NT2/D1 (cell line): ENCODE measurements at regions not wholly inside any gene's neighbourhood (a gene's known extent, or its start where the extent isn't known, plus 50 kb on each side); places are given as distances from the start of the nearest gene placed in this dataset.
"Not testable (repeated sequence)": the region's sequence is repeated elsewhere in the genome, so short reads cannot be mapped to it uniquely, and the experiment has no call there.

Experiments
- DNase-seq: peaks from one replicate; pipeline ENCODE4 v3.0.0-alpha.2; 2011; ENCODE audit warnings: low read depth, low spot score
- H3K27me3 ChIP-seq: 2 replicates; pipeline ENCODE4 v1.6.0; 2011; ENCODE audit warnings: mild to moderate bottlenecking; ENCODE audit not compliant: insufficient read length, insufficient read depth
- H3K36me3 ChIP-seq: 2 replicates; pipeline ENCODE4 v1.6.1; 2011; ENCODE audit warnings: mild to moderate bottlenecking, low read length, mixed read lengths; ENCODE audit not compliant: insufficient read depth, insufficient read length
- H3K4me1 ChIP-seq: 2 replicates; pipeline ENCODE4 v1.5.1; 2011; ENCODE audit not compliant: insufficient read depth, insufficient read length
- H3K4me3 ChIP-seq: 2 replicates; pipeline ENCODE4 v1.5.1; 2011; ENCODE audit warnings: low read depth; ENCODE audit not compliant: insufficient read length
- H3K9ac ChIP-seq: 2 replicates; pipeline ENCODE4 v1.6.0; 2011; ENCODE audit warnings: low read depth; ENCODE audit not compliant: insufficient read length
- H3K9me3 ChIP-seq: 2 replicates; pipeline ENCODE4 v1.5.1; 2011; ENCODE audit warnings: mild to moderate bottlenecking, low read length; ENCODE audit not compliant: insufficient read depth
- SUZ12 ChIP-seq: IDR thresholded peaks from 2 replicates; pipeline ENCODE4 v1.6.1; 2011; ENCODE audit not compliant: insufficient read length, insufficient read depth; ENCODE audit errors: extremely low read depth
- YY1 ChIP-seq: IDR thresholded peaks from 2 replicates; pipeline ENCODE4 v1.6.1; 2011; ENCODE audit not compliant: insufficient read length, insufficient read depth
- ZNF274 ChIP-seq: IDR thresholded peaks from 2 replicates; pipeline ENCODE4 v1.6.1; 2011; ENCODE audit warnings: mild to moderate bottlenecking, low read depth, low read length

DNA sequence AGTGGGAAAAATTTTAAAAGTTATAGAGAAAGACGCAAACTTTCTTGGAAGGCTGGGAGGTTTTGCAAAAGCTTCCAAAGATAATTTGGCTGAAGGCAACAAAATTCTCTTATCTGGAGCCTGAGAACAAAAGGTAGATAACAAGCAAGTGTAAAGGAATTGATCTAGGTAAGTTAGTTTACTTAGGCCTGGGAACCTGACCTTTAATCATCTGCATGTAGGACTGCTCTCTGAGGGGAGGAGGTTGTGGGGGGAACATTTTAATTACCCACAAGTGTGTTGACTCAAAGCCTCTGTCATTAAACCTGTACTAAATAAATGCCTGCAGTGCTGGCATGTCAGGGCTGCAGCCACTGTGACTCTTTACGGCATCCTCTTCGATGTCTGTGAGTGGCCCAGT lies 532.3 kb upstream of the SLITRK5 start:
- H3K27me3 ChIP-seq, result no peaks in the 10 kb centered on the region
- no peak for TF ChIP-seq ZNF274
- no peak for TF ChIP-seq SUZ12
- TF ChIP-seq YY1, result no peak
- no peaks in the 10 kb centered on the region for H3K36me3 ChIP-seq
- no peaks in the 10 kb centered on the region for H3K4me1 ChIP-seq
- DNase-seq, result no peak
- H3K4me3 ChIP-seq, result no peak overlapping the region
- H3K9ac ChIP-seq, result no peak overlapping the region
- H3K9me3 ChIP-seq, result no peaks in the 10 kb centered on the region; the same call in 1 of the 2 replicates

DNA sequence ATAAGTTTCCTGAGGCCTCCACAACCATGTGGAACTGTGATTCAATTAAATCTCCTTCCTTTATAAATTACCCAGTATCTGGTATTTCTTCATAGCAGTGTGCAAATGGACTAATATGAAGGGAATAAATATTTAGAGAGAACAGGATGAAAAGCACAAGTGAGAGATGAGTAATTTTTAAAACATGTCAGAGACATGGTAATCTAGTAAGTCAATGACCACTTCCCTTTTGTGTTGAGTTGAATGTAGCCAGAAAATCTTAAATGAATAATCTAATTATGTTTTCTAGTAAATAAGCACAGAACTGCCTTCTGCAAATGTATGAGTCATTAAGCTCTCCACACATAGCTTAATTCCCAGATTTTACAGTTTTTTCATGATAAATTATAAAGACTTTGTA lies 524.1 kb upstream of the SLITRK5 start:
- no peak for DNase-seq
- Histone ChIP-seq H3K36me3 (no peaks in the 10 kb centered on the region), H3K9ac (no peak overlapping the region), H3K4me1 (no peaks in the 10 kb centered on the region), H3K4me3 (no peak overlapping the region), H3K9me3 (peaks cover 11% of the 10 kb centered on the region; the same call in 1 of the 2 replicates), H3K27me3 (no peaks in the 10 kb centered on the region)
- TF ChIP-seq SUZ12 (no peak), YY1 (no peak), ZNF274 (no peak)

- no peaks in the 10 kb centered on the region for H3K27me3 ChIP-seq
- H3K9me3 ChIP-seq, result no peaks in the 10 kb centered on the region; the same call in 1 of the 2 replicates
- H3K36me3 ChIP-seq, result no peaks in the 10 kb centered on the region
- H3K4me1 ChIP-seq, result no peaks in the 10 kb centered on the region
- H3K9ac ChIP-seq, result no peak overlapping the region
- no peak overlapping the region for H3K4me3 ChIP-seq
- TF ChIP-seq ZNF274, result no peak
- no peak for TF ChIP-seq SUZ12
- no peak for TF ChIP-seq YY1
- DNase-seq, result no peak
These were observed 517.8 kb upstream of the SLITRK5 start for GRCh38 chr13:87153371-87153770.

DNA sequence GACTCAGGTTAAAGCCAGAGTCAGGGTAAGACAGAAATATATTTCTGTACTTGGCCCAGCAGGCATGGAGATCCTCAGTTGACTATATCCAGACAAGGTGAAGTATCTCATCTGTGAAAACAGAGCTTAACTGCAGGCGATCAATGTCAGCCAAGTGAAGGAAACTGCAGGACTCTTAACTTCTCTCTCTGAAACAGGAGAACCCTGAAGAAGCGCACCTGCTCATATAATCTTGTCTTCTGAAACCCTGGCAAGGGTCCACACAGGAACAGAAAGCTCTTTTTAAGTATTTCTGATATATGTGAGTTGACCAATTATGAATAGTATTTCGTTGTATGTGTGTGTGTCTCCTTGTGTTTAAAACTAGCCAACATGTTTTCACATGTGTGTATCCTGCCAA lies 504.8 kb upstream of the SLITRK5 start:
- TF ChIP-seq YY1, result no peak
- no peak for TF ChIP-seq ZNF274
- TF ChIP-seq SUZ12, result no peak
- no peaks in the 10 kb centered on the region for H3K4me1 ChIP-seq
- H3K4me3 ChIP-seq, result no peak overlapping the region
- no peaks in the 10 kb centered on the region for H3K36me3 ChIP-seq
- H3K27me3 ChIP-seq, result no peaks in the 10 kb centered on the region
- DNase-seq, result no peak
- no peaks in the 10 kb centered on the region for H3K9me3 ChIP-seq
- no peak overlapping the region for H3K9ac ChIP-seq

DNA sequence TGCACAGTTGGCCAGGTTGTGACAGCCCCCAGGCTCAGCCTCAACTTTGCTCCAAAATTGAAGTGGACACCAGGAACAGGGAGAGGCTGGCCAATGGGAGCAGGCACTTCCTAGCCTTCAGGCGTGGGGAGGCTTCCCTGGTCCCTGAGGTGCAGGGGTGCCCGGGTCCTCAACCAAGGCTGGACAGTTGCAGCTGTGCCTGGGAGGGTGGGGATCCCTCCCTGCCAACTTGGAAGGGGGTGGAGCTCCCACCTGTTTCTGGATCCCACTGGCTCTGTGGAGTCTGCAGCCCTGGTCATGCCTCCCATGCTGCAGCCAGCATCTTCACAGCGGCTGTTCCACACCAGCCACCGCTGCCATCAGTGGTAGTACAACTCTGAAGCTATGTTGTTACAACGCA lies 502.8 kb upstream of the SLITRK5 start:
- no peaks in the 10 kb centered on the region for H3K4me1 ChIP-seq
- no peaks in the 10 kb centered on the region for H3K9me3 ChIP-seq
- H3K27me3 ChIP-seq, result no peaks in the 10 kb centered on the region
- DNase-seq, result no peak
- H3K4me3 ChIP-seq, result no peak overlapping the region
- TF ChIP-seq SUZ12 (no peak), ZNF274 (no peak), YY1 (no peak)
- H3K36me3 ChIP-seq, result no peaks in the 10 kb centered on the region
- H3K9ac ChIP-seq, result no peak overlapping the region

GRCh38 chr13:87169337-87169736 lies 501.8 kb upstream of the SLITRK5 start:
- Histone ChIP-seq H3K9ac (no peak overlapping the region), H3K27me3 (no peaks in the 10 kb centered on the region), H3K9me3 (no peaks in the 10 kb centered on the region), H3K36me3 (no peaks in the 10 kb centered on the region), H3K4me3 (no peak overlapping the region), H3K4me1 (no peaks in the 10 kb centered on the region)
- TF ChIP-seq ZNF274, result no peak
- no peak for TF ChIP-seq SUZ12
- no peak for TF ChIP-seq YY1
- DNase-seq, result no peak

GRCh38 chr13:87172166-87172835 lies 498.9 kb upstream of the SLITRK5 start:
- no peaks in the 10 kb centered on the region for H3K9me3 ChIP-seq
- TF ChIP-seq ZNF274, result no peak
- no peak for TF ChIP-seq SUZ12
- no peak for TF ChIP-seq YY1
- no peaks in the 10 kb centered on the region for H3K27me3 ChIP-seq
- no peak for DNase-seq
- no peak overlapping the region for H3K9ac ChIP-seq
- no peaks in the 10 kb centered on the region for H3K36me3 ChIP-seq
- no peak overlapping the region for H3K4me3 ChIP-seq
- H3K4me1 ChIP-seq, result no peaks in the 10 kb centered on the region

DNA sequence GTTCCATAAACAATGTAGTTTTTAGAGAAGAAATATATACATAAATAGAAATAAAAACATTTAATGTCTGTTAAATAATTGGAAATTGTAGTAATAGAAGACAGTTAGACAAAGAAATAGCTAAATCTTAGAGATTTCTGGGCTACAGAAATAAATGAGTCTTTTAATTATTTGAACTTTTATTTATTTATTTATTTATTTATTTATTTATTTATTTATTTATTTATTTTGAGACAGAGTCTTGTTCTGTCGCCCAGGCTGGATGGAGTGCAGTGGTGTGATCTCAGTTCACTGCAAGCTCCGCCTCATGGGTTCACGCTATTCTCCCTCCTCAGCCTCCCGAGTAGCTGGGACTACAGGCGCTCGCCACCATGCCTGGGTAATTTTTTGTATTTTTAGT lies 486.0 kb upstream of the SLITRK5 start:
- not testable (repeated sequence) for H3K9me3 ChIP-seq, DNase-seq, H3K36me3 ChIP-seq, H3K9ac ChIP-seq, H3K4me1 ChIP-seq, H3K27me3 ChIP-seq, H3K4me3 ChIP-seq

DNA sequence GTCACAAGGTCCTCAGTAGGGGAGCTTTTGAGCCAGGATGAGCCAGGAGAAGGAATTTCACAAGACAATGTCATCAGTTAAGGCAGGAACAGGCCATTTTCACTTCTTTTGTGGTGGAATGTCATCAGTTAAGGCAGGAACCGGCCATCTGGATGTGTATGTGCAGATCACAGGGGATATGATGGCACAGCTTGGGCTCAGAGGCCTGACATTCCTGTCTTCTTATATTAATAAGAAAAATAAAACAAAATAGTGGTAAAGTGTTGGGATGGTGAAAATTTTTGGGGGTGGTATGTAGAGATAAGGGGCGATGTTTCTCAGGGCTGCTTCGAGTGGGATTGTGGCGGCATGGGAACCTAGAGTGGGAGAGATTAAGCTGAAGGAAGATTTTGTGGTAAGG lies 484.5 kb upstream of the SLITRK5 start:
- H3K9me3 ChIP-seq, H3K27me3 ChIP-seq, H3K4me3 ChIP-seq, H3K36me3 ChIP-seq, H3K4me1 ChIP-seq, DNase-seq, H3K9ac ChIP-seq: not testable (repeated sequence)

DNA sequence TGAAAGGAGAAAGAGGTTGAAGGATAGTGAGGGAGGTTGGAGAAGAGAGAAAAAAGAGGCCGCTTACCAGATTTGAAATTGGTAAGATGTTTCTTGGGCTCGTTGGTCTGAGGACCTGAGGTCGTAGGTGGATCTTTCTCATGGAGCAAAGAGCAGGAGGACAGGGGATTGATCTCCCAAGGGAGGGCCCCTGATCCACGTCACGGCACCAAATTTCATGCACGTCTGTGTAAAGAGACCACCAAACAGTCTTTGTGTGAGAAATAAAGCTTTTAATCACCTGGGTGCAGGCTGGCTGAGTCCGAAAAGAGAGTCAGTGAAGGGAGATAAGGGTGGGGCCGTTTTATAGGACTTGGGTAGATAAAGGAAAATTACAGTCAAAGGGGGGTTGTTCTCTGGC lies 479.7 kb upstream of the SLITRK5 start:
- not testable (repeated sequence) for DNase-seq, H3K4me3 ChIP-seq, H3K9ac ChIP-seq, H3K36me3 ChIP-seq, H3K4me1 ChIP-seq, H3K27me3 ChIP-seq
- H3K9me3 ChIP-seq, result peaks cover 11% of the 10 kb centered on the region; the same call in 1 of the 2 replicates
